GM21619 (cell line): ENCODE measurements at regions not wholly inside any gene's neighbourhood (a gene's known extent, or its start where the extent isn't known, plus 50 kb on each side); places are given as distances from the start of the nearest gene placed in this dataset.

Experiments used
- ATAC-seq: cut with Tn5 transposase; IDR thresholded peaks from one replicate; pipeline ENCODE4 v1.9.1; 2021; ENCODE audit not compliant: unreplicated experiment

- no peak for ATAC-seq
These were observed 332.3 kb upstream of the IRX4 start for GRCh38 chr5:2214910-2215590.

GRCh38 chr5:2213121-2213730 lies 330.5 kb upstream of the IRX4 start:
- ATAC-seq: no peak

GRCh38 chr5:2212481-2212880 lies 329.8 kb upstream of the IRX4 start:
- ATAC-seq: no peak

- ATAC-seq: no peak
These were observed 325.5 kb upstream of the IRX4 start for GRCh38 chr5:2208239-2208544.

- no peak for ATAC-seq
These were observed 324.9 kb upstream of the IRX4 start for GRCh38 chr5:2207416-2208238.

- no peak for ATAC-seq
These were observed 324.3 kb upstream of the IRX4 start for GRCh38 chr5:2207109-2207399.

GRCh38 chr5:2206293-2207108 lies 323.8 kb upstream of the IRX4 start:
- no peak for ATAC-seq

- no peak for ATAC-seq
These were observed 323.0 kb upstream of the IRX4 start for GRCh38 chr5:2205596-2206226.

GRCh38 chr5:2205185-2205585 lies 322.5 kb upstream of the IRX4 start:
- no peak for ATAC-seq

GRCh38 chr5:2204366-2205184 lies 321.9 kb upstream of the IRX4 start:
- ATAC-seq: no peak

- no peak for ATAC-seq
These were observed 321.0 kb upstream of the IRX4 start for GRCh38 chr5:2203774-2204173.

GRCh38 chr5:2201832-2202231 lies 319.1 kb upstream of the IRX4 start:
- ATAC-seq: no peak

- ATAC-seq: no peak
These were observed 318.7 kb upstream of the IRX4 start for GRCh38 chr5:2201421-2201820.

GRCh38 chr5:2201011-2201410 lies 318.3 kb upstream of the IRX4 start:
- ATAC-seq: no peak

GRCh38 chr5:2200261-2200950 lies 317.7 kb upstream of the IRX4 start:
- ATAC-seq: no peak

- no peak for ATAC-seq
These were observed 317.0 kb upstream of the IRX4 start for GRCh38 chr5:2199697-2200096.

GRCh38 chr5:2196989-2197619 lies 314.4 kb upstream of the IRX4 start:
- no peak for ATAC-seq

- no peak for ATAC-seq
These were observed 313.7 kb upstream of the IRX4 start for GRCh38 chr5:2196416-2196815.

GRCh38 chr5:2194949-2195348 lies 312.2 kb upstream of the IRX4 start:
- ATAC-seq: no peak
